ENCODE measurements at regions not wholly inside any gene's neighbourhood (a gene's known extent, or its start where the extent isn't known, plus 50 kb on each side); places are given as distances from the start of the nearest gene placed in this dataset.

- ChIA-PET POLR2A (no interaction called here), CTCF (no interaction called here)
- no peaks in the 10 kb centered on the region for H3K27me3 ChIP-seq (replicated peaks; ENCODE audit: control insufficient read depth, insufficient read depth, low read length)
- no peaks in the 10 kb centered on the region for H3K9me3 ChIP-seq
- no peak for DNase-seq
- H3K27ac Mint-ChIP-seq (ENCODE audit: unreplicated experiment) = no peak overlapping the region
- no peaks in the 10 kb centered on the region for H3K36me3 Mint-ChIP-seq (ENCODE audit: insufficient read depth, unreplicated experiment)
- H3K27me3 Mint-ChIP-seq (ENCODE audit: insufficient read depth, unreplicated experiment) = peaks cover 3% of the 10 kb centered on the region
- intact Hi-C loops (cut with micrococcal nuclease; ENCODE audit: unreplicated experiment) = no loop called here
- no peaks in the 10 kb centered on the region for H3K9me3 Mint-ChIP-seq (ENCODE audit: unreplicated experiment)
- H3K4me1 Mint-ChIP-seq (ENCODE audit: low read depth, unreplicated experiment) = no peaks in the 10 kb centered on the region
- H3K4me1 ChIP-seq = peaks cover 6% of the 10 kb centered on the region; the same call in 1 of the 2 replicates
- TF ChIP-seq, protein P1, sequence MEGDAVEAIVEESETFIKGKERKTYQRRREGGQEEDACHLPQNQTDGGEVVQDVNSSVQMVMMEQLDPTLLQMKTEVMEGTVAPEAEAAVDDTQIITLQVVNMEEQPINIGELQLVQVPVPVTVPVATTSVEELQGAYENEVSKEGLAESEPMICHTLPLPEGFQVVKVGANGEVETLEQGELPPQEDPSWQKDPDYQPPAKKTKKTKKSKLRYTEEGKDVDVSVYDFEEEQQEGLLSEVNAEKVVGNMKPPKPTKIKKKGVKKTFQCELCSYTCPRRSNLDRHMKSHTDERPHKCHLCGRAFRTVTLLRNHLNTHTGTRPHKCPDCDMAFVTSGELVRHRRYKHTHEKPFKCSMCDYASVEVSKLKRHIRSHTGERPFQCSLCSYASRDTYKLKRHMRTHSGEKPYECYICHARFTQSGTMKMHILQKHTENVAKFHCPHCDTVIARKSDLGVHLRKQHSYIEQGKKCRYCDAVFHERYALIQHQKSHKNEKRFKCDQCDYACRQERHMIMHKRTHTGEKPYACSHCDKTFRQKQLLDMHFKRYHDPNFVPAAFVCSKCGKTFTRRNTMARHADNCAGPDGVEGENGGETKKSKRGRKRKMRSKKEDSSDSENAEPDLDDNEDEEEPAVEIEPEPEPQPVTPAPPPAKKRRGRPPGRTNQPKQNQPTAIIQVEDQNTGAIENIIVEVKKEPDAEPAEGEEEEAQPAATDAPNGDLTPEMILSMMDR (IDR thresholded peaks at IDR 0.05; ENCODE audit: insufficient read depth in 1 of 2, low read depth in 1 of 2, low read length in 1 of 2, severe bottlenecking in 1 of 2, unreplicated experiment in 1 of 2) = no peak
- BruUV-seq (replicated peaks) = no TSS peak
- H3K4me3 Mint-ChIP-seq (ENCODE audit: unreplicated experiment) = no peak overlapping the region
- H3K36me3 ChIP-seq (ENCODE audit: control insufficient read depth, insufficient read depth, low read length) = no peaks in the 10 kb centered on the region
- no peak overlapping the region for H3K4me3 ChIP-seq (ENCODE audit: low read depth, low read length)
These were observed 396.4 kb downstream of the TMEM232 start for GRCh38 chr5:110329955-110330525.

- H3K4me1 Mint-ChIP-seq (ENCODE audit: low read depth, unreplicated experiment) = no peaks in the 10 kb centered on the region
- H3K9me3 Mint-ChIP-seq (ENCODE audit: unreplicated experiment) = no peaks in the 10 kb centered on the region
- TF ChIP-seq, protein P1 (IDR thresholded peaks at IDR 0.05; ENCODE audit: insufficient read depth in 1 of 2, low read depth in 1 of 2, low read length in 1 of 2, severe bottlenecking in 1 of 2, unreplicated experiment in 1 of 2) = no peak
- intact Hi-C loops (cut with micrococcal nuclease; ENCODE audit: unreplicated experiment) = no loop called here
- H3K36me3 ChIP-seq (ENCODE audit: control insufficient read depth, insufficient read depth, low read length) = no peaks in the 10 kb centered on the region
- ChIA-PET CTCF (interaction anchor here (0.7 kb wide), 1 partner anchor 65 kb away, joined by 5 read pairs; no protein-coding TSS in a partner anchor), POLR2A (no interaction called here)
- H3K4me3 ChIP-seq (ENCODE audit: low read depth, low read length) = no peak overlapping the region
- peaks cover 6% of the 10 kb centered on the region; the same call in 1 of the 2 replicates for H3K4me1 ChIP-seq
- no peaks in the 10 kb centered on the region for H3K27me3 ChIP-seq (replicated peaks; ENCODE audit: control insufficient read depth, insufficient read depth, low read length)
- H3K27me3 Mint-ChIP-seq (ENCODE audit: insufficient read depth, unreplicated experiment) = peaks cover 4% of the 10 kb centered on the region
- H3K4me3 Mint-ChIP-seq (ENCODE audit: unreplicated experiment) = no peak overlapping the region
- no peaks in the 10 kb centered on the region for H3K36me3 Mint-ChIP-seq (ENCODE audit: insufficient read depth, unreplicated experiment)
- no peak overlapping the region for H3K27ac Mint-ChIP-seq (ENCODE audit: unreplicated experiment)
- no peak for DNase-seq
- no TSS peak for BruUV-seq (replicated peaks)
- H3K9me3 ChIP-seq = no peaks in the 10 kb centered on the region
These were observed 393.1 kb downstream of the TMEM232 start for GRCh38 chr5:110333384-110333783.

DNA sequence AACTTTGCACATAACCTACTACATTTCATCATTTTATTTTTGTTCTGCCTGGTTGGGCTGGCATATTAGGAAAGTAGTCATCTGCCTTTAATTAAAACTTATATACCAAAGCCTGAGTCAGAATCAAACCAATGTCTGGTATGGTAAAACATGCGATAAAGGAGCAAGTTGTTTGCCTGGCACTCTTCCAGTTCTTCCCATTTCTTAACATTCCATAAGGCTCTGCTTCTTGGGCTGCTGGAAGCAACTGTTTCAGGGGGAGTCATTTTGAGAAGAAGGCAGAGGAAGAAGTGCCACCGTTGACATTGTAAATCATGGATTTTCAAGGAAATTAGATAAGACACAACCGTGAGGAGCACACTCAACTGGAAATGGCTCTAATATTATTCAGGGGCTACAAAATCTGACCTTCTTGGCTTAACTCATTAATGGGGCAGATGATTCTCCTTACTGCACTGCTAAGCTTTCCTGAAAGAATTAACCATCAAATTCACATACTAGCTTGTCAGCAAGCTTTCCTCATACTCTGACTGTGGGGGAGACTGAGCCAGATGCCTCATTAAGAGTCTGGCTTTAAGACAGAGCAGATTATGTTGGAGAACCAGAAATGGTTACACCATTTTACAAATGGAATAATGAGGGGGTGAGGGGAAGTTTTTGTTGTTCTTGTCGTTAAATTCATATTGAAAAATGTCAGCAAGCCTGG lies 391.0 kb downstream of the TMEM232 start:
- TF ChIP-seq, protein P1 (IDR thresholded peaks at IDR 0.05; ENCODE audit: insufficient read depth in 1 of 2, low read depth in 1 of 2, low read length in 1 of 2, severe bottlenecking in 1 of 2, unreplicated experiment in 1 of 2) = no peak
- Histone ChIP-seq H3K27me3 (replicated peaks; ENCODE audit: control insufficient read depth, insufficient read depth, low read length) (no peaks in the 10 kb centered on the region), H3K4me1 (peaks cover 3% of the 10 kb centered on the region; the same call in 1 of the 2 replicates), H3K9me3 (no peaks in the 10 kb centered on the region), H3K4me3 (ENCODE audit: low read depth, low read length) (no peak overlapping the region), H3K36me3 (ENCODE audit: control insufficient read depth, insufficient read depth, low read length) (no peaks in the 10 kb centered on the region)
- Mint-ChIP-seq H3K36me3 (ENCODE audit: insufficient read depth, unreplicated experiment) (no peaks in the 10 kb centered on the region), H3K27me3 (ENCODE audit: insufficient read depth, unreplicated experiment) (peaks cover 4% of the 10 kb centered on the region), H3K4me3 (ENCODE audit: unreplicated experiment) (no peak overlapping the region), H3K9me3 (ENCODE audit: unreplicated experiment) (no peaks in the 10 kb centered on the region), H3K27ac (ENCODE audit: unreplicated experiment) (no peak overlapping the region), H3K4me1 (ENCODE audit: low read depth, unreplicated experiment) (no peaks in the 10 kb centered on the region)
- intact Hi-C loops (cut with micrococcal nuclease; ENCODE audit: unreplicated experiment) = no loop called here
- ChIA-PET CTCF (no interaction called here), POLR2A (no interaction called here)
- DNase-seq = no peak
- no TSS peak for BruUV-seq (replicated peaks)
